ENCODE measurements at regions not wholly inside any gene's neighbourhood (a gene's known extent, or its start where the extent isn't known, plus 50 kb on each side); places are given as distances from the start of the nearest gene placed in this dataset.

DNA sequence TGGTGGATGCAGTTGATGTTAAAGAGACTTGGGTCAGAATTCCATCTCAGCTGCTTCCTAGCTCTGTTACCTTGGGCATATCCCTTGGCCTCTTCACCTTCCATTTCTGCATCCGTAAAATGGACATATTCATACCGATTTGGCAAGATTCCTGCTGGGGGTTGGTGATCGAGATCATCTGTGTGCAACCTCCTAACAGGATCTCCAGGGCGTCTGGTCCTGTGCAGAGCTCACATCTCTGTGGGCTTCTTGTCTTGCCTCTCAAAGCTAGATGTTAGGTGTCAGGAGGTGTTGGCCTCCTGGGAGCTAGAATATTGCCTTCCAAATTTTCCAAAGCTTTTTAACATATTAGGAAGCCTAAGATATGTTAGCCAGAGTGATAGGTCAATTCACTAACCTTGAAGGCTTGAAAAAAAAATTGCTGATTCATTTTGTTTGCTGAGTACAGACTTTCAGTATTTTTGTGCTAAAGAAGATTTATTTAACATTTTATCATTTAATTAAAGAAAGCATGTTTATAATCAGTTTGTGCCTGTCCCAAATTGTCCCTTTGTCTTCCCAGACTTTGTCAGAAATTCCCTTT lies 69.7 kb upstream of the ZNF516 start:
- TF ChIP-seq, protein P1, sequence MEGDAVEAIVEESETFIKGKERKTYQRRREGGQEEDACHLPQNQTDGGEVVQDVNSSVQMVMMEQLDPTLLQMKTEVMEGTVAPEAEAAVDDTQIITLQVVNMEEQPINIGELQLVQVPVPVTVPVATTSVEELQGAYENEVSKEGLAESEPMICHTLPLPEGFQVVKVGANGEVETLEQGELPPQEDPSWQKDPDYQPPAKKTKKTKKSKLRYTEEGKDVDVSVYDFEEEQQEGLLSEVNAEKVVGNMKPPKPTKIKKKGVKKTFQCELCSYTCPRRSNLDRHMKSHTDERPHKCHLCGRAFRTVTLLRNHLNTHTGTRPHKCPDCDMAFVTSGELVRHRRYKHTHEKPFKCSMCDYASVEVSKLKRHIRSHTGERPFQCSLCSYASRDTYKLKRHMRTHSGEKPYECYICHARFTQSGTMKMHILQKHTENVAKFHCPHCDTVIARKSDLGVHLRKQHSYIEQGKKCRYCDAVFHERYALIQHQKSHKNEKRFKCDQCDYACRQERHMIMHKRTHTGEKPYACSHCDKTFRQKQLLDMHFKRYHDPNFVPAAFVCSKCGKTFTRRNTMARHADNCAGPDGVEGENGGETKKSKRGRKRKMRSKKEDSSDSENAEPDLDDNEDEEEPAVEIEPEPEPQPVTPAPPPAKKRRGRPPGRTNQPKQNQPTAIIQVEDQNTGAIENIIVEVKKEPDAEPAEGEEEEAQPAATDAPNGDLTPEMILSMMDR (conservative IDR thresholded peaks at IDR 0.05; ENCODE audit: low read length): no peak
- TF ChIP-seq EZH2phosphoT487 (IDR thresholded peaks at IDR 0.05; ENCODE audit: borderline replicate concordance, low read depth, low read length): no peak

Data from OCI-LY7 (cell line).